Suprapubic skin (tissue), 4 donors: ENCODE measurements at regions not wholly inside any gene's neighbourhood (a gene's known extent, or its start where the extent isn't known, plus 50 kb on each side); places are given as distances from the start of the nearest gene placed in this dataset.

Experiments
- CTCF ChIP-seq, 2 donors: fragments of 200-600 bp in 1 of 2; fragments of 450-650 bp in 1 of 2; sonication (generic) in 1 of 2; IDR thresholded peaks; one replicate each; pipeline ENCODE4 v1.5.1; 2016 to 2019; ENCODE audit warnings: antibody characterized with exemption in 2 of 2, mild to moderate bottlenecking in 1 of 2, moderate library complexity in 1 of 2
- EP300 ChIP-seq: sonication (generic); formaldehyde crosslinking; IDR thresholded peaks from one replicate; pipeline ENCODE4 v1.6.1; 2017; ENCODE audit warnings: antibody characterized with exemption
- POLR2A ChIP-seq, 2 donors: fragments of 450-650 bp; IDR thresholded peaks; one replicate each; pipeline ENCODE4 v1.6.1; 2017; ENCODE audit warnings: antibody characterized with exemption in 2 of 2, mild to moderate bottlenecking in 2 of 2, moderate library complexity in 2 of 2
- POLR2AphosphoS5 ChIP-seq, 3 donors: sonication (generic); formaldehyde crosslinking; IDR thresholded peaks; one replicate each; pipeline ENCODE4 v1.6.1; 2017; ENCODE audit warnings: antibody characterized with exemption in 3 of 3

GRCh38 chr6:100962466-100962865, 81.3 kb upstream of the ASCC3 start:
- TF ChIP-seq CTCF (IDR thresholded peaks at IDR 0.05) (no peak), POLR2A (IDR thresholded peaks at IDR 0.05) (no peak), POLR2AphosphoS5 (IDR thresholded peaks at IDR 0.05) (no peak), EP300 (no peak)
